ENCODE measurements at regions not wholly inside any gene's neighbourhood (a gene's known extent, or its start where the extent isn't known, plus 50 kb on each side); places are given as distances from the start of the nearest gene placed in this dataset.

- TF ChIP-seq CTCF (IDR thresholded peaks at IDR 0.05) (no peak), POLR2A (IDR thresholded peaks at IDR 0.05) (no peak)
Measured at GRCh38 chr11:37632748-37633147, 1034.7 kb upstream of the RAG2 start.

All from uterus (tissue), 2 donors.